Hepatocyte (in vitro differentiated cells): ENCODE measurements at regions not wholly inside any gene's neighbourhood (a gene's known extent, or its start where the extent isn't known, plus 50 kb on each side); places are given as distances from the start of the nearest gene placed in this dataset.

Experiments used
- DNase-seq: peaks from one replicate; pipeline ENCODE4 v3.0.0-alpha.2; 2016; ENCODE audit warnings: low spot score
- H2AFZ ChIP-seq: fragments of 200-600 bp; sonication (generic); 2 replicates; pipeline ENCODE4 v1.6.0; 2016; ENCODE audit warnings: antibody characterized with exemption, mild to moderate bottlenecking
- H3K27ac ChIP-seq: fragments of 200-600 bp; sonication (generic); 2 replicates; pipeline ENCODE4 v1.5.1; 2016; ENCODE audit warnings: mild to moderate bottlenecking
- H3K27me3 ChIP-seq: fragments of 200-600 bp; sonication (generic); 2 replicates; pipeline ENCODE4 v1.6.1; 2016
- H3K36me3 ChIP-seq: fragments of 200-600 bp; sonication (generic); replicated peaks from 2 replicates; pipeline ENCODE4 v1.5.1; 2016; ENCODE audit warnings: low read depth; ENCODE audit not compliant: insufficient read depth
- H3K4me1 ChIP-seq: fragments of 200-600 bp; sonication (generic); 2 replicates; pipeline ENCODE4 v1.5.1; 2016; ENCODE audit warnings: mild to moderate bottlenecking, moderate library complexity; ENCODE audit not compliant: insufficient read depth
- H3K4me2 ChIP-seq: fragments of 200-600 bp; sonication (generic); 2 replicates; pipeline ENCODE4 v1.6.0; 2016
- H3K4me3 ChIP-seq: fragments of 200-600 bp; sonication (generic); 2 replicates; pipeline ENCODE4 v1.5.1; 2016; ENCODE audit warnings: mild to moderate bottlenecking
- H3K79me2 ChIP-seq: fragments of 200-600 bp; sonication (generic); 2 replicates; pipeline ENCODE4 v1.6.0; 2017; ENCODE audit warnings: mild to moderate bottlenecking
- H3K9me2 ChIP-seq: fragments of 200-600 bp; sonication (generic); replicated peaks from 2 replicates; pipeline ENCODE4 v1.6.0; 2017; ENCODE audit warnings: mild to moderate bottlenecking; ENCODE audit not compliant: insufficient read depth
- H3K9me3 ChIP-seq: fragments of 200-600 bp; sonication (generic); 2 replicates; pipeline ENCODE4 v1.5.1; 2016; ENCODE audit warnings: low read depth, mild to moderate bottlenecking
- H4K20me1 ChIP-seq: fragments of 200-600 bp; sonication (generic); 2 replicates; pipeline ENCODE4 v1.6.0; 2016; ENCODE audit warnings: mild to moderate bottlenecking; ENCODE audit not compliant: insufficient read depth, poor library complexity, severe bottlenecking
- CTCF ChIP-seq: fragments of 200-600 bp; sonication (generic); IDR thresholded peaks from 2 replicates; pipeline ENCODE4 v1.5.1; 2016; ENCODE audit warnings: antibody characterized with exemption, mild to moderate bottlenecking; ENCODE audit not compliant: poor library complexity
- EZH2 ChIP-seq: fragments of 200-600 bp; sonication (generic); IDR thresholded peaks from 2 replicates; pipeline ENCODE4 v1.6.1; 2016; ENCODE audit warnings: antibody characterized with exemption, mild to moderate bottlenecking, borderline replicate concordance
- EZH2phosphoT487 ChIP-seq: fragments of 200-600 bp; sonication (generic); IDR thresholded peaks from one replicate; pipeline ENCODE4 v1.6.1; 2018; ENCODE audit warnings: antibody characterized with exemption, mild to moderate bottlenecking, low read depth, moderate library complexity; ENCODE audit not compliant: unreplicated experiment, severe bottlenecking
- WGBS: methylation state at CpG from one replicate; pipeline ENCODE4 v1.1.6; 2016; ENCODE audit warnings: low lambda C conversion rate; ENCODE audit errors: missing lambda C conversion rate; 5-methylcytosine and 5-hydroxymethylcytosine counted together

DNA sequence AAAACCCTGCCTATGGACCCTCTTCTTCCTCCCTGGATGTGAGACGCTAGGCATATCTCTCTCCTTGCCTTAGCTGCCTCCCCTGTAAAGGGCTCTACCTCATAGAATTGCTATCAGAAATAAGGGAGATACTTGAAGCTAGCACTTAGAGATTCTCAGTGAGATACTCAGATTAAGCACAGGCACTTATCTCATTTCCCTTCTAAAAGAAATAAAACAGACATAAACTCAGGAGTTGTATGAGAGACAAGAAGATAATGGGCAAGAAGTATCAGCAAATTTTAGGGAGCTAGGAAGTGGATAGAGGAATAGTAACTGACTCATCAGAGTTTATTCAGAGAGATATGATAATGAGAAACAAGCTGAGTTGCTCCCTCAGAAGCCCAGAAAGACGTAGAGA lies 131.0 kb downstream of the SP3 start:
- 65% methylated on average over 2 of the region's 2 CpGs for WGBS
- peaks cover 7% of the 10 kb centered on the region for H3K4me1 ChIP-seq

GRCh38 chr2:173835726-173836125 lies 129.4 kb downstream of the SP3 start:
- TF ChIP-seq EZH2phosphoT487 (no peak), EZH2 (no peak), CTCF (no peak)

More for the DNA sequence above, 131.0 kb downstream of the SP3 start:
- Histone ChIP-seq H3K36me3 (no peaks in the 10 kb centered on the region), H4K20me1 (no peaks in the 10 kb centered on the region), H3K27me3 (no peaks in the 10 kb centered on the region), H3K9me3 (no peaks in the 10 kb centered on the region), H3K9me2 (no peaks in the 10 kb centered on the region), H3K4me2 (no peak overlapping the region), H3K79me2 (no peaks in the 10 kb centered on the region), H2AFZ (no peak overlapping the region), H3K4me3 (no peak overlapping the region), H3K27ac (no peak overlapping the region)
- DNase-seq, result no peak
- no peak for TF ChIP-seq EZH2
- TF ChIP-seq EZH2phosphoT487, result no peak
- TF ChIP-seq CTCF, result no peak

DNA sequence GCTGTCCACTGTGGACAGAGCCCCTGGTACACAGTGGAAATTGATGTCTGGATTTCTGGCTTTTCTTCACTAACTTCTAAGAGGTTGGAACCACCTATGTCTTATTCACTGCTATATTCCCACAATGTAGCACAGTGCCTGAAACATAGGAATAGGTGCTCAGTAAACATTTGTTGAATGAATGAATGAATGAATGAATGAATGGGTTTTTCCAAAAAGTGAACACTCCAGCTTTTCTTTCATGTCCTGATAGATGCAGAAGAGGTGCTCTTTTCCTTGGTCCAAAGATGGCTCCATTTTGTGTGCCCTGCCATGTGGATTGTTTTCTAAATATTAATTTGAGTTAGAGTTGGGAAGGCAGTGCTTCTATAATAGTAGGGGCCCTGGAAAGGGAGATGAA lies 124.1 kb downstream of the SP3 start:
- no peaks in the 10 kb centered on the region for H3K9me3 ChIP-seq
- TF ChIP-seq CTCF (no peak), EZH2phosphoT487 (no peak), EZH2 (no peak)
- H4K20me1 ChIP-seq, result no peaks in the 10 kb centered on the region

More at GRCh38 chr2:173835726-173836125, 129.4 kb downstream of the SP3 start:
- no peaks in the 10 kb centered on the region for H4K20me1 ChIP-seq
- H3K27me3 ChIP-seq, result no peaks in the 10 kb centered on the region
- 88% methylated on average over 2 of the region's 2 CpGs for WGBS
- no peak overlapping the region for H2AFZ ChIP-seq
- no peaks in the 10 kb centered on the region for H3K79me2 ChIP-seq
- no peak overlapping the region for H3K4me3 ChIP-seq
- no peaks in the 10 kb centered on the region for H3K9me2 ChIP-seq
- no peaks in the 10 kb centered on the region for H3K36me3 ChIP-seq
- DNase-seq, result no peak
- no peak overlapping the region for H3K27ac ChIP-seq
- no peak overlapping the region for H3K4me2 ChIP-seq
- no peaks in the 10 kb centered on the region for H3K9me3 ChIP-seq
- peaks cover 2% of the 10 kb centered on the region for H3K4me1 ChIP-seq

DNA sequence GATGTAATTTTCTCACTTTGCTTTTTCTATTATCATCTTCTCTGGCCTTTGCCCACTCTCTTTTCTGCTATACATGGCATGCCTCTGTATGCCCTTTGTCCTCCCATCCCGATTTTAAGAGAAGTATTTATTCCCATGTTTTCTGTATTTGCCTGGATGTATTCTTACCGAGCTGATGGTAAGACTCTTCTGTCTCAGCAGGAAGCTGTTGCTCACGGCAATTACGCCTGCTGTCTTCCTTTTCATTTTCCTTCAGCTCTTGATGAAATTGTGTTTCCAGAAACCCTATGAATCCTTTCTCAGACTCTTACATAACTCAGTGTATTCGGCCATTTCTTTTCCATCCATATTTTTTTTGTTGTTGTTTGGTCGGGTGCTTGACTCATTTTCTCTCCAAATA lies 121.6 kb downstream of the SP3 start:
- Histone ChIP-seq H3K79me2 (no peaks in the 10 kb centered on the region), H3K4me1 (no peaks in the 10 kb centered on the region), H3K9me2 (no peaks in the 10 kb centered on the region)

More for the DNA sequence above, 124.1 kb downstream of the SP3 start:
- Histone ChIP-seq H3K79me2 (no peaks in the 10 kb centered on the region), H3K4me2 (no peak overlapping the region), H2AFZ (no peak overlapping the region), H3K4me1 (no peaks in the 10 kb centered on the region), H3K27me3 (no peaks in the 10 kb centered on the region), H3K4me3 (no peak overlapping the region), H3K27ac (no peak overlapping the region), H3K9me2 (no peaks in the 10 kb centered on the region), H3K36me3 (no peaks in the 10 kb centered on the region)
- DNase-seq, result no peak

More for the DNA sequence above, 121.6 kb downstream of the SP3 start:
- no peaks in the 10 kb centered on the region for H3K9me3 ChIP-seq
- H3K36me3 ChIP-seq, result no peaks in the 10 kb centered on the region
- no peaks in the 10 kb centered on the region for H3K27me3 ChIP-seq
- no peaks in the 10 kb centered on the region for H4K20me1 ChIP-seq
- WGBS, result 82% methylated on average over 6 of the region's 6 CpGs
- no peak overlapping the region for H2AFZ ChIP-seq
- DNase-seq, result no peak
- H3K4me2 ChIP-seq, result no peak overlapping the region
- H3K27ac ChIP-seq, result no peak overlapping the region
- TF ChIP-seq EZH2, result no peak
- no peak for TF ChIP-seq CTCF
- TF ChIP-seq EZH2phosphoT487, result no peak
- H3K4me3 ChIP-seq, result no peak overlapping the region
